ENCODE measurements at regions not wholly inside any gene's neighbourhood (a gene's known extent, or its start where the extent isn't known, plus 50 kb on each side); places are given as distances from the start of the nearest gene placed in this dataset.

- no peak overlapping the region for H3K4me3 ChIP-seq (ENCODE audit: low read depth in 1 of 2, low read length in 2 of 2)
- H3K9me3 ChIP-seq (ENCODE audit: control insufficient read depth in 1 of 2, low read length in 2 of 2): no peaks in the 10 kb centered on the region
- H3K27ac ChIP-seq (ENCODE audit: low read length): peak overlapping the region; percentile 8
- H3K4me1 ChIP-seq (ENCODE audit: control insufficient read depth in 1 of 2, insufficient read depth in 2 of 2, low read length in 2 of 2): no peaks in the 10 kb centered on the region
- no peaks in the 10 kb centered on the region for H3K27me3 ChIP-seq (ENCODE audit: low read depth, low read length)
- no peaks in the 10 kb centered on the region for H3K36me3 ChIP-seq (ENCODE audit: control insufficient read depth in 1 of 2, insufficient read depth in 2 of 2, low read length in 2 of 2)
These were observed 94.8 kb upstream of the SGIP1 start for GRCh38 chr1:66439031-66439740.

- no peaks in the 10 kb centered on the region for H3K36me3 ChIP-seq (ENCODE audit: control insufficient read depth in 1 of 2, insufficient read depth in 2 of 2, low read length in 2 of 2)
- H3K9me3 ChIP-seq (ENCODE audit: control insufficient read depth in 1 of 2, low read length in 2 of 2): no peaks in the 10 kb centered on the region
- peaks cover 0 to 8% of the 10 kb centered on the region in 2 donors for H3K4me1 ChIP-seq (ENCODE audit: control insufficient read depth in 1 of 2, insufficient read depth in 2 of 2, low read length in 2 of 2)
- H3K27ac ChIP-seq (ENCODE audit: low read length): no peak overlapping the region
- no peaks in the 10 kb centered on the region for H3K27me3 ChIP-seq (ENCODE audit: low read depth, low read length)
- no peak overlapping the region for H3K4me3 ChIP-seq (ENCODE audit: low read depth in 1 of 2, low read length in 2 of 2)
These were observed 90.2 kb upstream of the SGIP1 start for GRCh38 chr1:66443793-66444192.

GRCh38 chr1:66444438-66445265, 89.3 kb upstream of the SGIP1 start:
- Histone ChIP-seq H3K9me3 (ENCODE audit: control insufficient read depth in 1 of 2, low read length in 2 of 2) (no peaks in the 10 kb centered on the region), H3K27me3 (ENCODE audit: low read depth, low read length) (no peaks in the 10 kb centered on the region), H3K4me1 (ENCODE audit: control insufficient read depth in 1 of 2, insufficient read depth in 2 of 2, low read length in 2 of 2) (peaks cover 0 to 8% of the 10 kb centered on the region in 2 donors), H3K27ac (ENCODE audit: low read length) (no peak overlapping the region), H3K36me3 (ENCODE audit: control insufficient read depth in 1 of 2, insufficient read depth in 2 of 2, low read length in 2 of 2) (no peaks in the 10 kb centered on the region), H3K4me3 (ENCODE audit: low read depth in 1 of 2, low read length in 2 of 2) (no peak overlapping the region)

GRCh38 chr1:66445492-66446181, 88.3 kb upstream of the SGIP1 start:
- H3K27ac ChIP-seq (ENCODE audit: low read length): peak overlapping the region; percentile 56

GRCh38 chr1:66446261-66447001, 87.5 kb upstream of the SGIP1 start:
- Histone ChIP-seq H3K9me3 (ENCODE audit: control insufficient read depth in 1 of 2, low read length in 2 of 2) (no peaks in the 10 kb centered on the region), H3K4me1 (ENCODE audit: control insufficient read depth in 1 of 2, insufficient read depth in 2 of 2, low read length in 2 of 2) (peaks cover 0 to 8% of the 10 kb centered on the region in 2 donors), H3K4me3 (ENCODE audit: low read depth in 1 of 2, low read length in 2 of 2) (no peak overlapping the region), H3K27ac (ENCODE audit: low read length) (peak overlapping the region; percentile 56), H3K36me3 (ENCODE audit: control insufficient read depth in 1 of 2, insufficient read depth in 2 of 2, low read length in 2 of 2) (no peaks in the 10 kb centered on the region), H3K27me3 (ENCODE audit: low read depth, low read length) (no peaks in the 10 kb centered on the region)

More at GRCh38 chr1:66445492-66446181, 88.3 kb upstream of the SGIP1 start:
- Histone ChIP-seq H3K4me3 (ENCODE audit: low read depth in 1 of 2, low read length in 2 of 2) (no peak overlapping the region), H3K9me3 (ENCODE audit: control insufficient read depth in 1 of 2, low read length in 2 of 2) (no peaks in the 10 kb centered on the region), H3K4me1 (ENCODE audit: control insufficient read depth in 1 of 2, insufficient read depth in 2 of 2, low read length in 2 of 2) (peaks cover 0 to 8% of the 10 kb centered on the region in 2 donors), H3K27me3 (ENCODE audit: low read depth, low read length) (no peaks in the 10 kb centered on the region), H3K36me3 (ENCODE audit: control insufficient read depth in 1 of 2, insufficient read depth in 2 of 2, low read length in 2 of 2) (no peaks in the 10 kb centered on the region)

- H3K4me1 ChIP-seq (ENCODE audit: control insufficient read depth in 1 of 2, insufficient read depth in 2 of 2, low read length in 2 of 2): peaks cover 0 to 8% of the 10 kb centered on the region in 2 donors
- H3K4me3 ChIP-seq (ENCODE audit: low read depth in 1 of 2, low read length in 2 of 2): no peak overlapping the region
- no peaks in the 10 kb centered on the region for H3K27me3 ChIP-seq (ENCODE audit: low read depth, low read length)
- H3K36me3 ChIP-seq (ENCODE audit: control insufficient read depth in 1 of 2, insufficient read depth in 2 of 2, low read length in 2 of 2): no peaks in the 10 kb centered on the region
- H3K9me3 ChIP-seq (ENCODE audit: control insufficient read depth in 1 of 2, low read length in 2 of 2): no peaks in the 10 kb centered on the region
- H3K27ac ChIP-seq (ENCODE audit: low read length): peak overlapping the region; percentile 74
These were observed 83.9 kb upstream of the SGIP1 start for GRCh38 chr1:66450043-66450514.

GRCh38 chr1:66450847-66451246, 83.1 kb upstream of the SGIP1 start:
- Histone ChIP-seq H3K4me1 (ENCODE audit: control insufficient read depth in 1 of 2, insufficient read depth in 2 of 2, low read length in 2 of 2) (peaks cover 0 to 1% of the 10 kb centered on the region in 2 donors), H3K9me3 (ENCODE audit: control insufficient read depth in 1 of 2, low read length in 2 of 2) (no peaks in the 10 kb centered on the region), H3K36me3 (ENCODE audit: control insufficient read depth in 1 of 2, insufficient read depth in 2 of 2, low read length in 2 of 2) (no peaks in the 10 kb centered on the region), H3K27me3 (ENCODE audit: low read depth, low read length) (no peaks in the 10 kb centered on the region), H3K27ac (ENCODE audit: low read length) (peak overlapping the region; percentile 74), H3K4me3 (ENCODE audit: low read depth in 1 of 2, low read length in 2 of 2) (no peak overlapping the region)

- Histone ChIP-seq H3K4me1 (ENCODE audit: control insufficient read depth in 1 of 2, insufficient read depth in 2 of 2, low read length in 2 of 2) (no peaks in the 10 kb centered on the region), H3K27ac (ENCODE audit: low read length) (no peak overlapping the region), H3K27me3 (ENCODE audit: low read depth, low read length) (no peaks in the 10 kb centered on the region), H3K9me3 (ENCODE audit: control insufficient read depth in 1 of 2, low read length in 2 of 2) (no peaks in the 10 kb centered on the region), H3K4me3 (ENCODE audit: low read depth in 1 of 2, low read length in 2 of 2) (no peak overlapping the region), H3K36me3 (ENCODE audit: control insufficient read depth in 1 of 2, insufficient read depth in 2 of 2, low read length in 2 of 2) (no peaks in the 10 kb centered on the region)
These were observed 81.8 kb upstream of the SGIP1 start for GRCh38 chr1:66452162-66452561.

GRCh38 chr1:66452982-66453381, 81.0 kb upstream of the SGIP1 start:
- Histone ChIP-seq H3K9me3 (ENCODE audit: control insufficient read depth in 1 of 2, low read length in 2 of 2) (no peaks in the 10 kb centered on the region), H3K27me3 (ENCODE audit: low read depth, low read length) (no peaks in the 10 kb centered on the region), H3K4me1 (ENCODE audit: control insufficient read depth in 1 of 2, insufficient read depth in 2 of 2, low read length in 2 of 2) (no peaks in the 10 kb centered on the region), H3K4me3 (ENCODE audit: low read depth in 1 of 2, low read length in 2 of 2) (no peak overlapping the region), H3K36me3 (ENCODE audit: control insufficient read depth in 1 of 2, insufficient read depth in 2 of 2, low read length in 2 of 2) (no peaks in the 10 kb centered on the region), H3K27ac (ENCODE audit: low read length) (no peak overlapping the region)

- Histone ChIP-seq H3K4me3 (ENCODE audit: low read depth in 1 of 2, low read length in 2 of 2) (no peak overlapping the region), H3K9me3 (ENCODE audit: control insufficient read depth in 1 of 2, low read length in 2 of 2) (no peaks in the 10 kb centered on the region), H3K36me3 (ENCODE audit: control insufficient read depth in 1 of 2, insufficient read depth in 2 of 2, low read length in 2 of 2) (no peaks in the 10 kb centered on the region), H3K4me1 (ENCODE audit: control insufficient read depth in 1 of 2, insufficient read depth in 2 of 2, low read length in 2 of 2) (no peaks in the 10 kb centered on the region), H3K27me3 (ENCODE audit: low read depth, low read length) (no peaks in the 10 kb centered on the region), H3K27ac (ENCODE audit: low read length) (no peak overlapping the region)
These were observed 78.5 kb upstream of the SGIP1 start for GRCh38 chr1:66455446-66455845.

Data from muscle layer of duodenum (tissue), 2 donors.